Fibroblast of skin of right quadriceps (primary cell): ENCODE measurements at regions not wholly inside any gene's neighbourhood (a gene's known extent, or its start where the extent isn't known, plus 50 kb on each side); places are given as distances from the start of the nearest gene placed in this dataset.

Experiments
- DNase-seq: peaks from one replicate; pipeline ENCODE4 v3.0.0-alpha.2; 2013

GRCh38 chr5:173691931-173692330, 75.5 kb upstream of the BOD1 start:
- DNase-seq, result no peak

- DNase-seq, result no peak
Measured at GRCh38 chr5:173693670-173694069, 77.2 kb upstream of the BOD1 start.

GRCh38 chr5:173696216-173696615, 79.8 kb upstream of the BOD1 start:
- no peak for DNase-seq

GRCh38 chr5:173697931-173698579, 81.6 kb upstream of the BOD1 start:
- DNase-seq, result no peak

DNA sequence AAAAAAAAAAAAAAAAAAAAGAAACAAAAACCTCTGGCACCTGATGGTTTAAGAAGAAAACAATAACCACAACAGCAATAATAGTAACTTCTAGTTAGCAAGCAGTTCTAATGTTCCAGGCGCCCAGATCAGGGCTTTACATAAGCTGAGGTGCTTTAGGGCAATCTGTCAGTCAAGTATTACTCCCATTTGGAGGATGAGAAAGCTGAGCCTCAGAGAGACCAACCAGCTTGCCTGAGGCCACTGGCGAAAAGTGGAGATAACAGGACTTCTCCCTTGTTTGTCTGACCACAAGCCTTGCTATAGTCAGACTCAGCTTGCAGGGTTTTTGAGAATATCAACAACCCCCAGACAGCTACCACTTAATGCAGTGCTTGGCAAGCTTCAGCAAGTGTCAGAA, 83.5 kb upstream of the BOD1 start:
- DNase-seq, result no peak

DNA sequence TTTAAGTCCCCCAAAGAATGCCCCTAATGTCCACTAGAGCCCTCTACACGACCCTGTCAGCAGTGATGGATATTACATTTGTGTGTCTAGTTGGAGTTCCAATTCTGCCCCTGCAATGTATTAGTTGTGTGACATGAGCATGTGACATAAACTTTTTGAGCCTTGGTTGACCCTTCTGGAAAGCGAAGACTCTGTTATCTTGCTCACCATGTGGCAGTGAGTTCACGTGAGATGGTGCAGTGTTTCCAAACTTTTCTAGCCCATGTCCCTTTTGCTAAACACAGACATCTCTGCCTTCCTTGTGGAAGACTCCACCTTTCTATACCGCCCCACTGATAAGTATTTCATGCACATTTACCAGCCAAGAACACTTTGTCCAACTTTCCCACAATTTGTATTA, 87.0 kb upstream of the BOD1 start:
- DNase-seq, result no peak

DNA sequence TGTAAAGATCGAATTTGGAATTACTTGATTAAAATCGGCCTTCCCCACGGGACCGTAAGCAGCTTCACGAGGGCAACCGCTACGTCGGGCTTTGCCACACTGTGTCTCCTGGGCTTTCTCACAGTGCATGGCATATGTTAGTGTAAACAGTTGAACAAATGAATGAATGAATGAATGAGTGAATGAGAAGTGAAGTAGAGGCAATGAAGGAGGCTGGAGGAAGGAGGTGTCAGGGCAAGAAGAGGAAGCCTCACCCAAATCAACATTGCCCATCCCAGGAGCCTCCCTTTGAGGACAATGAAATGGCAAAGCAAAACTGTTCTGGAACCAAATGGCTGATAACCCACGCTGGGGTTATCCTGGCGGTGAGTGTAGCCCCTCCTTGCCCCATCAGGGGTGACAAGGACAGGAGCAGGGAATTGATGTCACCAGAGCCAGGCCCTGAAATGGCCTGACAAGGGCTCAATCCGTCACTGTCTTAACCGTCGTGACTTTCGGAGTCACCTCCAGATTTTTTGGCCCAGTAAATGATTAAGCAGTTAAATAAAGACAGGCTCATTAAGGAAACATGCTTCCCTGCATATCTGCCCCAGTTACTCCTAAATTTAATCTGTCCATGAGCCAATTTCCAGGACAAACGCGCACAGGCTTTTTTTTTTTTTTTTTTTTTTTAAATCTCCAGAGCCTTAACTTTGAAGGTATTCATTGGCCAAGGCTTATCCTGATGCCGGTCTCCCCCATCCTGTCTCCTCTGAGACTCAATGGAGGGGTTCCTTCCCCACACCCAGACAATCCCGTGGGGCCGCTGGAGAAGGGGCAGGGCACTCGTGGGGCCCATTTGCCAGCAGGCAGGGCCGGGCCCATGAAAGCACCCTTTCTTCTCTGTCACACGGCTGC, 88.4 kb upstream of the BOD1 start:
- no peak for DNase-seq

DNA sequence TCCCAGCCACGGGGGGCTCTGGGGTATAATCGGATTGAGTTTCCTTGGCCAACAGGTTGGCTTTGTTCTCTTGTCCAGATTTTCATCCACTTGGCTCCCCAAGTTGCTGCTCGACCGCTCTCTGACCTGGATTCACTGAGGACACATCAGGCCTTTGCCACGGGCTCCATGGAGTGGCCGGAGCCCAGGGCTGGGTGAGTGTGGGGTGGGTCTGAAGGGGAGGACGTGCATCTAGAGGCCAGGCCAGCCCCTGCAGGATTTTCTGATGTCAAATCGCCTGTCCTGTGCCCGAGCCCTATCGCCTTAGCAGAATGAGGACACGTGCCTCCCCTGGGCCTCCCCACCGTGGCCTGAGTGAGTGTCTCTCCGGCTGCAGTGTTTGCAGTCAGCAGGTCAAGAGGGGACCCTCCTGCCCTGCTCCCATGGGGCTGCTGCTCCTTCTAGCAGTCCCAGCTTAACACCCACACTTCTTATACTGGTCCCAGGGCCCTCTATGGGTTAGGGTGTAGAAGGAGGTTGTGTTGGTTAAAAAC, 89.1 kb upstream of the BOD1 start:
- no peak for DNase-seq

- DNase-seq, result no peak
Measured at GRCh38 chr5:173706700-173707099, 90.2 kb upstream of the BOD1 start.

- peak; percentile 32 for DNase-seq
Measured at GRCh38 chr5:173707392-173707791, 90.9 kb upstream of the BOD1 start.

- DNase-seq, result no peak
Measured at GRCh38 chr5:173709145-173709544, 92.7 kb upstream of the BOD1 start.

DNA sequence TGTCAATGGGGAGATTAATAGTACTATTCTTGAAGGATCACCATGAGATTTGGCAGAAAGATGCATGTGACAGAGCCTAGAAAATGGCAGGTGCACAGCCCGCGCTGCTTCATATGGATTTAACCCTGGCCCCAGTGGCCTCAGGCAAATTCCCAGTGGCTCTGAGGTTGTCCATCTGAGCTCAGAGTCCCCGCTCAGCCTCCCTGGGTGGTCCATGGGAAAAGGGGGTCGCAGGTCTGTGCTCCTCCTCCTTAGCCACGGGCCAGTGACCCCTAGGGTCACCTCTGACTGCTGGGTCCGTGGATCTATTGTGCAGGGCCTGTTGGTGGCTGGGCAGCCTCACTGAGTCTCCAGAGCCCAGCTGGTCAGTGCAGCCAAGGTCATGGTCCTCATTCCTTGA, 93.3 kb upstream of the BOD1 start:
- no peak for DNase-seq

DNA sequence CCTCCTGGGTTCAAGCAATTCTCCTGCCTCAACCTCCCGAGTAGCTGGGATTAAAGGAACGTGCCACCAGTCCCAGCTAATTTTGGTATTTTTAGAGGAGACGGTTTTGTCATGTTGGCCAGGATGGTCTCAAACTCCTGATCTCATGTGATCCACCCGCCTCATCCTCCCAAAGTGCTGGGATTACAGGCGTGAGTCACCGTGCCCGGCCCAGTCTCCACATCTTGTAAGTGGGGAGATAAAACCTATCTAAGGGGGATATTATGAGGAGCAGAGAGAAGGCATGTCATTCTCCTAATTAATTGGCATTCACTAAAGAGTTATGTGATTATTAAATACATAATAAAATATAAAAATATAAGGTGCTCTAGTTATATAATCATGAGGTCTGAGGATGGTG, 94.1 kb upstream of the BOD1 start:
- DNase-seq, result no peak

- DNase-seq, result no peak
Measured at GRCh38 chr5:173711466-173711865, 95.0 kb upstream of the BOD1 start.

- DNase-seq, result no peak
Measured at GRCh38 chr5:173712609-173713175, 96.2 kb upstream of the BOD1 start.

GRCh38 chr5:173714551-173715428, 98.3 kb upstream of the BOD1 start:
- peak; percentile 86 for DNase-seq

GRCh38 chr5:173715607-173716006, 99.2 kb upstream of the BOD1 start:
- peak; percentile 19 for DNase-seq

DNA sequence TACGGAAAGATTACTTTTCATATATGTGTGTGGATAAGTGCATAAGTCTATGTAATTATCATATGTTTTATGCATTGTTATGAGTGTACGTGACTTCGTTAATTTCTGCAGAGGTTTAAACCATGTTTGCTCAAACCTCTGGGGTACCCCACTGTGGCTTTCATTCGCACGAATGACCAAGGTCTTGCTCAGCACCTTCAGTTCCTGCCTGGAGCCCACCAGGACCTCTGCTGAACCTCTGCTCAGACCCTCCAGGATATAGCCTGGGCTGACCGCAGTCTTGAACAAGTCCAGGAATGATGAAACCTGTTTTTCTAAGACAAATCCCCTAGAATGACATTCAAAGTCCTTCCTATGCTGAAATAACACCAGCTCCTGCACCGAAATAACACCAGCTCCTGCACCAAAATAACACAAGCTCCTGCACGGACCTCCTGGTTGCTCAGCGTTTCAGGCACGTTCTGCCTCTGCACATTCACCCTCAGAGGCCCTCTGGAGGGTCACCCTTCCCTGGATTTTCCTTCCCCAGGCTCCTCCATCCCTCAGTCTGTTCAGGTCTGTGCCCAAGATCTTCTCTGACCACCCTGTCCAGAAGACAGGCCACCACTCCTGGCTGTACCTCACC, 99.7 kb upstream of the BOD1 start:
- no peak for DNase-seq

- no peak for DNase-seq
Measured at GRCh38 chr5:173717959-173718358, 101.5 kb upstream of the BOD1 start.

DNA sequence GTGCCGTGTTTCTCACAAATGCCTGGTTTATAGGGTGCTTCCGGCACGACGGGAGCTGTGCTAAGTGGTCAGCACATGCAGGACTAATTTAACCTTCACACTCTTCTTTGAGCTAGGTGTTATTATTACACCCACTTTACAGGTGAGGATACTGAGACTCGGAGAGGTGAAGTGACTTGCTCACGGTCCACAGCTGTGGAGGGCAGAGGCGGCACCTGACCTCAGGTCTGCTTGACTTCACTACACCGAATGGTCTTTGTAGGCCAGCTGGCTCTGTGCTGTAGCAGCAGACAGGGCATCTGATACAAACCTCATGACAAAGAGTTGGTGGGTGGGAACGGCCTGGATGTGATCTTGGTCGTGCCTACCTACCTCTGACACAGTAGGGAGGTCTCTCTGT, 102.0 kb upstream of the BOD1 start:
- no peak for DNase-seq

- DNase-seq, result no peak
Measured at GRCh38 chr5:173719731-173720082, 103.3 kb upstream of the BOD1 start.

GRCh38 chr5:173720286-173720952, 104.0 kb upstream of the BOD1 start:
- no peak for DNase-seq
